Right cardiac atrium (tissue), 5 donors: ENCODE measurements at regions not wholly inside any gene's neighbourhood (a gene's known extent, or its start where the extent isn't known, plus 50 kb on each side); places are given as distances from the start of the nearest gene placed in this dataset.

Experiments used
- ATAC-seq, 2 donors: fragments of 200-7000 bp; cut with Tn5 transposase; one replicate each; pipeline versions ENCODE4 v1.8.0 to v1.9.1; 2020; ENCODE audit warnings: moderate library complexity in 2 of 2, mild to moderate bottlenecking in 1 of 2
- DNase-seq, 3 donors: peaks; one replicate each; pipeline ENCODE4 v3.0.0-alpha.2; 2020
- H3K27ac ChIP-seq: one replicate; pipeline ENCODE4 v1.5.1; 2013; ENCODE audit warnings: mild to moderate bottlenecking, low read length, control low read depth, moderate library complexity
- H3K27me3 ChIP-seq: one replicate; pipeline ENCODE4 v1.6.1; 2013; ENCODE audit not compliant: control insufficient read depth, insufficient read depth
- H3K4me1 ChIP-seq: one replicate; pipeline ENCODE4 v1.6.1; 2013; ENCODE audit warnings: low read length; ENCODE audit not compliant: control insufficient read depth, insufficient read depth
- H3K4me3 ChIP-seq: one replicate; pipeline ENCODE4 v1.5.1; 2013; ENCODE audit warnings: low read length, control low read depth
- H3K9me3 ChIP-seq: one replicate; pipeline ENCODE4 v1.6.1; 2013; ENCODE audit warnings: low read length; ENCODE audit not compliant: control insufficient read depth
- WGBS: extraction: QIAGEN DNeasy Blood & Tissue Kit; methylation state at CpG from one replicate; pipeline ENCODE4 v1.1.7; 2013; 5-methylcytosine and 5-hydroxymethylcytosine counted together
- intact Hi-C, 4 donors: fragments of 100-400 bp; cut with DNase I; formaldehyde crosslinking; loops; one replicate each; pipeline versions ENCODE4 v1.11.0 to v1.14.0; 2022 to 2023
- donor health status: healthy with polysubstance abuse.
- donor health status: DM: no; HTN: yes; CAD: no.
- donor health status: DM: no; HTN: no; CAD: no.
- donor health status: DM: no; HTN: yes; CAD: no; lungs with severe emphysema.
- donor health status: DM: yes; HTN: yes; CAD: no.

- intact Hi-C loops = no loop called here
- Histone ChIP-seq H3K27ac (no peak overlapping the region), H3K4me3 (no peak overlapping the region), H3K4me1 (no peaks in the 10 kb centered on the region), H3K9me3 (no peaks in the 10 kb centered on the region), H3K27me3 (no peaks in the 10 kb centered on the region)
- DNase-seq = no peak
- ATAC-seq = no peak
Observed at GRCh38 chr13:90281709-90282108, 1065.8 kb upstream of the MIR17HG start.

GRCh38 chr13:90287521-90287920 lies 1060.0 kb upstream of the MIR17HG start:
- intact Hi-C loops = no loop called here
- DNase-seq (no peak), ATAC-seq (no peak)
- 86% methylated on average over 8 of the region's 8 CpGs for WGBS
- Histone ChIP-seq H3K27me3 (no peaks in the 10 kb centered on the region), H3K27ac (no peak overlapping the region), H3K9me3 (no peaks in the 10 kb centered on the region), H3K4me3 (no peak overlapping the region), H3K4me1 (no peaks in the 10 kb centered on the region)

- Histone ChIP-seq H3K27me3 (no peaks in the 10 kb centered on the region), H3K4me3 (no peak overlapping the region), H3K9me3 (no peaks in the 10 kb centered on the region), H3K4me1 (no peaks in the 10 kb centered on the region), H3K27ac (no peak overlapping the region)
- WGBS = 84% methylated on average over 7 of the region's 7 CpGs
- intact Hi-C loops = no loop called here
- no peak for ATAC-seq
- no peak for DNase-seq
Observed at GRCh38 chr13:90293793-90294361, 1053.6 kb upstream of the MIR17HG start.

GRCh38 chr13:90299238-90299637 lies 1048.2 kb upstream of the MIR17HG start:
- H3K4me3 ChIP-seq = no peak overlapping the region
- H3K27me3 ChIP-seq = no peaks in the 10 kb centered on the region
- intact Hi-C loops = no loop called here
- no peak for ATAC-seq
- DNase-seq = no peak
- H3K9me3 ChIP-seq = no peaks in the 10 kb centered on the region
- 85% methylated on average over 5 of the region's 5 CpGs for WGBS
- no peaks in the 10 kb centered on the region for H3K4me1 ChIP-seq
- no peak overlapping the region for H3K27ac ChIP-seq

- H3K27me3 ChIP-seq = no peaks in the 10 kb centered on the region
- no peaks in the 10 kb centered on the region for H3K9me3 ChIP-seq
- ATAC-seq (no peak), DNase-seq (no peak)
- H3K27ac ChIP-seq = no peak overlapping the region
- no peak overlapping the region for H3K4me3 ChIP-seq
- no peaks in the 10 kb centered on the region for H3K4me1 ChIP-seq
- WGBS = 96% methylated on average over 2 of the region's 2 CpGs
- intact Hi-C loops = no loop called here
Observed at GRCh38 chr13:90300015-90300414, 1047.5 kb upstream of the MIR17HG start.

GRCh38 chr13:90302107-90302506 lies 1045.4 kb upstream of the MIR17HG start:
- H3K27me3 ChIP-seq = no peaks in the 10 kb centered on the region
- DNase-seq (no peak), ATAC-seq (peak; percentile 59 to 73)
- intact Hi-C loops = no loop called here
- WGBS = 35% methylated on average over 1 of the region's 1 CpG
- no peaks in the 10 kb centered on the region for H3K9me3 ChIP-seq
- H3K27ac ChIP-seq = no peak overlapping the region
- H3K4me3 ChIP-seq = no peak overlapping the region
- H3K4me1 ChIP-seq = no peaks in the 10 kb centered on the region

- ATAC-seq = no peak
- no peak for DNase-seq
- no peaks in the 10 kb centered on the region for H3K27me3 ChIP-seq
- H3K9me3 ChIP-seq = no peaks in the 10 kb centered on the region
- 62% methylated on average over 1 of the region's 1 CpG for WGBS
- intact Hi-C loops = no loop called here
- no peaks in the 10 kb centered on the region for H3K4me1 ChIP-seq
- H3K4me3 ChIP-seq = no peak overlapping the region
- no peak overlapping the region for H3K27ac ChIP-seq
Observed at GRCh38 chr13:90305796-90306195, 1041.7 kb upstream of the MIR17HG start.

GRCh38 chr13:90307136-90307535 lies 1040.4 kb upstream of the MIR17HG start:
- H3K9me3 ChIP-seq = no peaks in the 10 kb centered on the region
- ATAC-seq (no peak), DNase-seq (no peak)
- intact Hi-C loops = no loop called here
- H3K4me1 ChIP-seq = no peaks in the 10 kb centered on the region
- no peak overlapping the region for H3K27ac ChIP-seq
- no peak overlapping the region for H3K4me3 ChIP-seq
- H3K27me3 ChIP-seq = no peaks in the 10 kb centered on the region
- WGBS = 85% methylated on average over 6 of the region's 6 CpGs

GRCh38 chr13:90308249-90308648 lies 1039.2 kb upstream of the MIR17HG start:
- Histone ChIP-seq H3K27ac (no peak overlapping the region), H3K9me3 (no peaks in the 10 kb centered on the region), H3K4me1 (no peaks in the 10 kb centered on the region), H3K4me3 (no peak overlapping the region), H3K27me3 (no peaks in the 10 kb centered on the region)
- intact Hi-C loops = no loop called here
- DNase-seq (no peak), ATAC-seq (no peak)

- Histone ChIP-seq H3K27ac (no peak overlapping the region), H3K9me3 (no peaks in the 10 kb centered on the region), H3K27me3 (no peaks in the 10 kb centered on the region), H3K4me1 (no peaks in the 10 kb centered on the region), H3K4me3 (no peak overlapping the region)
- DNase-seq (no peak), ATAC-seq (no peak)
- WGBS = 81% methylated on average over 7 of the region's 7 CpGs
- intact Hi-C loops = no loop called here
Observed at GRCh38 chr13:90311929-90312328, 1035.6 kb upstream of the MIR17HG start.

- Histone ChIP-seq H3K9me3 (no peaks in the 10 kb centered on the region), H3K4me1 (no peaks in the 10 kb centered on the region), H3K27me3 (no peaks in the 10 kb centered on the region), H3K4me3 (no peak overlapping the region), H3K27ac (no peak overlapping the region)
- intact Hi-C loops = no loop called here
- no peak for DNase-seq
- no peak for ATAC-seq
- 54% methylated on average over 2 of the region's 2 CpGs for WGBS
Observed at GRCh38 chr13:90315061-90315460, 1032.4 kb upstream of the MIR17HG start.

- no peak for DNase-seq
- Histone ChIP-seq H3K9me3 (no peaks in the 10 kb centered on the region), H3K27ac (no peak overlapping the region), H3K4me3 (no peak overlapping the region), H3K4me1 (no peaks in the 10 kb centered on the region), H3K27me3 (no peaks in the 10 kb centered on the region)
- intact Hi-C loops = no loop called here
- WGBS = 86% methylated on average over 4 of the region's 4 CpGs
- no peak for ATAC-seq
Observed at GRCh38 chr13:90320664-90321063, 1026.8 kb upstream of the MIR17HG start.
